Endodermal cell (in vitro differentiated cells): ENCODE measurements at regions not wholly inside any gene's neighbourhood (a gene's known extent, or its start where the extent isn't known, plus 50 kb on each side); places are given as distances from the start of the nearest gene placed in this dataset.

Source experiments
- DNase-seq: peaks from one replicate; pipeline ENCODE4 v3.0.0-alpha.2; 2017
- H3K27ac ChIP-seq: 2 replicates; pipeline ENCODE4 v1.5.1; 2013; ENCODE audit warnings: mild to moderate bottlenecking, low read depth, low read length, moderate library complexity
- H3K27me3 ChIP-seq: 2 replicates; pipeline ENCODE4 v1.6.1; 2013; ENCODE audit warnings: mild to moderate bottlenecking, low read length, moderate library complexity; ENCODE audit not compliant: insufficient read depth, control insufficient read depth, poor library complexity, severe bottlenecking
- H3K36me3 ChIP-seq: 2 replicates; pipeline ENCODE4 v1.7.0; 2013; ENCODE audit warnings: mild to moderate bottlenecking, low read length, moderate library complexity; ENCODE audit not compliant: control insufficient read depth, insufficient read depth
- H3K4me1 ChIP-seq: one replicate; pipeline ENCODE4 v1.7.0; 2013; ENCODE audit warnings: low read length; ENCODE audit not compliant: control insufficient read depth, insufficient read depth
- H3K4me3 ChIP-seq: 2 replicates; pipeline ENCODE4 v1.5.1; 2013; ENCODE audit warnings: mild to moderate bottlenecking, low read length, moderate library complexity
- H3K9ac ChIP-seq: 2 replicates; pipeline ENCODE4 v1.6.1; 2013; ENCODE audit warnings: mild to moderate bottlenecking, low read length, moderate library complexity; ENCODE audit not compliant: poor library complexity, severe bottlenecking; ENCODE audit errors: extremely low read depth
- H3K9me3 ChIP-seq: 2 replicates; pipeline ENCODE4 v1.6.1; 2013; ENCODE audit warnings: mild to moderate bottlenecking, low read length, moderate library complexity; ENCODE audit not compliant: control insufficient read depth
- H3K27ac Mint-ChIP-seq: 2 replicates; pipeline ENCODE4 v1.8.0; 2020; ENCODE audit warnings: mixed read lengths
- H3K27me3 Mint-ChIP-seq: 2 replicates; pipeline ENCODE4 v1.8.0; 2021; ENCODE audit warnings: mild to moderate bottlenecking, mixed read lengths; ENCODE audit not compliant: insufficient read depth
- H3K36me3 Mint-ChIP-seq: 2 replicates; pipeline ENCODE4 v1.8.0; 2020; ENCODE audit warnings: low read depth, mixed read lengths
- H3K4me1 Mint-ChIP-seq: 2 replicates; pipeline ENCODE4 v1.8.0; 2020; ENCODE audit warnings: mixed read lengths
- H3K4me3 Mint-ChIP-seq: 2 replicates; pipeline ENCODE4 v1.8.0; 2020; ENCODE audit warnings: mild to moderate bottlenecking, moderate library complexity, mixed read lengths
- H3K9me3 Mint-ChIP-seq: 2 replicates; pipeline ENCODE4 v1.8.0; 2020; ENCODE audit warnings: mild to moderate bottlenecking, mixed read lengths
- CTCF ChIP-seq: fragments of 200-600 bp; sonication (generic); conservative IDR thresholded peaks from 2 replicates; pipeline ENCODE4 v1.5.0; 2021; ENCODE audit warnings: antibody characterized with exemption, mild to moderate bottlenecking
- WGBS, 2 experiments: methylation state at CpG; one replicate each; pipeline versions ENCODE4 v1.1.5 to v1.1.7; 2013; ENCODE audit warnings: missing lambda C conversion rate in 2 of 2, mixed read lengths in 1 of 2; ENCODE audit not compliant: insufficient coverage in 1 of 2, insufficient read length in 1 of 2; 5-methylcytosine and 5-hydroxymethylcytosine counted together

GRCh38 chr18:47585914-47586313, 334.5 kb upstream of the SKOR2 start:
- H3K27ac Mint-ChIP-seq: peak overlapping the region; percentile 48
- peaks cover 22% of the 10 kb centered on the region for H3K4me1 Mint-ChIP-seq
- H3K27me3 ChIP-seq: no peaks in the 10 kb centered on the region
- no peak for DNase-seq
- H3K36me3 ChIP-seq: no peaks in the 10 kb centered on the region
- no peak overlapping the region for H3K9ac ChIP-seq
- H3K27ac ChIP-seq: no peak overlapping the region
- TF ChIP-seq CTCF: peak; percentile 57
- H3K4me1 ChIP-seq: peaks cover 16% of the 10 kb centered on the region
- H3K27me3 Mint-ChIP-seq: no peaks in the 10 kb centered on the region
- H3K9me3 ChIP-seq: no peaks in the 10 kb centered on the region
- no peaks in the 10 kb centered on the region for H3K36me3 Mint-ChIP-seq
- H3K9me3 Mint-ChIP-seq: no peaks in the 10 kb centered on the region
- H3K4me3 Mint-ChIP-seq: no peak overlapping the region
- no peak overlapping the region for H3K4me3 ChIP-seq
- WGBS, 2 experiments: 77 to 78% methylated on average over 6 of the region's 6 CpGs

- Histone ChIP-seq H3K27me3 (no peaks in the 10 kb centered on the region), H3K36me3 (no peaks in the 10 kb centered on the region), H3K4me1 (peaks cover 16% of the 10 kb centered on the region), H3K9ac (no peak overlapping the region), H3K4me3 (no peak overlapping the region), H3K9me3 (no peaks in the 10 kb centered on the region), H3K27ac (no peak overlapping the region)
- Mint-ChIP-seq H3K36me3 (no peaks in the 10 kb centered on the region), H3K27ac (no peak overlapping the region), H3K4me1 (peaks cover 22% of the 10 kb centered on the region), H3K9me3 (no peaks in the 10 kb centered on the region), H3K27me3 (no peaks in the 10 kb centered on the region), H3K4me3 (no peak overlapping the region)
- no peak for DNase-seq
- no peak for TF ChIP-seq CTCF
- 77 to 87% methylated on average over 3 to 5 of the region's 5 CpGs for WGBS, 2 experiments
Measured at GRCh38 chr18:47585136-47585535, 333.7 kb upstream of the SKOR2 start.

- TF ChIP-seq CTCF: no peak
Measured at GRCh38 chr18:47582093-47582492, 330.6 kb upstream of the SKOR2 start.

More at GRCh38 chr18:47582093-47582492, 330.6 kb upstream of the SKOR2 start:
- Mint-ChIP-seq H3K27me3 (no peaks in the 10 kb centered on the region), H3K9me3 (no peaks in the 10 kb centered on the region), H3K36me3 (no peaks in the 10 kb centered on the region), H3K4me1 (peaks cover 31% of the 10 kb centered on the region), H3K4me3 (no peak overlapping the region), H3K27ac (no peak overlapping the region)
- Histone ChIP-seq H3K4me1 (peaks cover 16% of the 10 kb centered on the region), H3K27ac (peak overlapping the region; percentile 64), H3K9ac (no peak overlapping the region), H3K9me3 (no peaks in the 10 kb centered on the region), H3K27me3 (no peaks in the 10 kb centered on the region), H3K4me3 (no peak overlapping the region), H3K36me3 (no peaks in the 10 kb centered on the region)
- DNase-seq: no peak
- WGBS, 2 experiments: 24 to 65% methylated on average over 2 to 3 of the region's 3 CpGs
